NCI-H774 (cell line): ENCODE measurements at regions not wholly inside any gene's neighbourhood (a gene's known extent, or its start where the extent isn't known, plus 50 kb on each side); places are given as distances from the start of the nearest gene placed in this dataset.
"Not testable (repeated sequence)": the region's sequence is repeated elsewhere in the genome, so short reads cannot be mapped to it uniquely, and the experiment has no call there.

ENCODE experiments used
- DNase-seq: peaks from one replicate; lab custom pipeline; 2025; lab: John Stamatoyannopoulos, UW

- DNase-seq = no peak
Observed at GRCh38 chr7:8809320-8809719, 375.9 kb downstream of the NXPH1 start.

GRCh38 chr7:8817448-8818036, 384.1 kb downstream of the NXPH1 start:
- no peak for DNase-seq

- DNase-seq = no peak
Observed at GRCh38 chr7:8818406-8818805, 385.0 kb downstream of the NXPH1 start.

- DNase-seq = no peak
Observed at GRCh38 chr7:8822595-8822994, 389.2 kb downstream of the NXPH1 start.

GRCh38 chr7:8823486-8823885, 390.1 kb downstream of the NXPH1 start:
- no peak for DNase-seq

GRCh38 chr7:8827329-8827728, 393.9 kb downstream of the NXPH1 start:
- no peak for DNase-seq

GRCh38 chr7:8829100-8829499, 395.7 kb downstream of the NXPH1 start:
- no peak for DNase-seq

GRCh38 chr7:8831376-8831775, 398.0 kb downstream of the NXPH1 start:
- no peak for DNase-seq

GRCh38 chr7:8833355-8833754, 399.9 kb downstream of the NXPH1 start:
- DNase-seq = no peak

GRCh38 chr7:8841171-8841570, 407.8 kb downstream of the NXPH1 start:
- no peak for DNase-seq

- no peak for DNase-seq
Observed at GRCh38 chr7:8871716-8872115, 438.3 kb downstream of the NXPH1 start.

GRCh38 chr7:8881916-8882315, 448.5 kb downstream of the NXPH1 start:
- no peak for DNase-seq

- DNase-seq = no peak
Observed at GRCh38 chr7:8885480-8886000, 452.1 kb downstream of the NXPH1 start.

GRCh38 chr7:8890346-8890745, 456.9 kb downstream of the NXPH1 start:
- DNase-seq = not testable (repeated sequence)

- DNase-seq = no peak
Observed at GRCh38 chr7:8893775-8894174, 460.4 kb downstream of the NXPH1 start.

GRCh38 chr7:8906396-8907075, 473.1 kb downstream of the NXPH1 start:
- DNase-seq = no peak

GRCh38 chr7:8908889-8909288, 475.5 kb downstream of the NXPH1 start:
- DNase-seq = no peak

- no peak for DNase-seq
Observed at GRCh38 chr7:8913682-8914081, 480.3 kb downstream of the NXPH1 start.

- DNase-seq = no peak
Observed at GRCh38 chr7:8921807-8922206, 488.4 kb downstream of the NXPH1 start.

GRCh38 chr7:8922726-8923125, 489.3 kb downstream of the NXPH1 start:
- no peak for DNase-seq

GRCh38 chr7:8923164-8923806, 489.9 kb downstream of the NXPH1 start:
- no peak for DNase-seq

- DNase-seq = no peak
Observed at GRCh38 chr7:8931906-8932646, 498.7 kb downstream of the NXPH1 start.

- no peak for DNase-seq
Observed at GRCh38 chr7:8932751-8933150, 499.3 kb downstream of the NXPH1 start.
